H9 (cell line): ENCODE measurements at regions not wholly inside any gene's neighbourhood (a gene's known extent, or its start where the extent isn't known, plus 50 kb on each side); places are given as distances from the start of the nearest gene placed in this dataset.
"Not testable (repeated sequence)": the region's sequence is repeated elsewhere in the genome, so short reads cannot be mapped to it uniquely, and the experiment has no call there.

Source experiments
- DNase-seq: peaks from one replicate; pipeline ENCODE4 v3.0.0-alpha.2; 2017
- H2AFZ ChIP-seq: one replicate; pipeline ENCODE4 v1.6.1; 2013; ENCODE audit warnings: mild to moderate bottlenecking, low read length, control low read depth, moderate library complexity
- H2AK5ac ChIP-seq: 2 replicates; pipeline ENCODE4 v1.6.1; 2013; ENCODE audit warnings: low read length, control low read depth, mixed read lengths; ENCODE audit not compliant: insufficient read length
- H2BK120ac ChIP-seq: one replicate; pipeline ENCODE4 v1.6.1; 2013; ENCODE audit warnings: low read depth, mild to moderate bottlenecking, low read length, control low read depth, inconsistent platforms; ENCODE audit not compliant: poor library complexity, severe bottlenecking
- H2BK12ac ChIP-seq: 2 replicates; pipeline ENCODE4 v1.6.1; 2013; ENCODE audit warnings: low read length, control low read depth, mixed read lengths, low read depth; ENCODE audit not compliant: insufficient read length
- H2BK15ac ChIP-seq: 2 replicates; pipeline ENCODE4 v1.6.1; 2013; ENCODE audit warnings: low read depth, low read length, control low read depth
- H2BK20ac ChIP-seq: one replicate; pipeline ENCODE4 v1.6.1; 2013; ENCODE audit warnings: low read depth, mild to moderate bottlenecking, low read length, control low read depth, inconsistent platforms; ENCODE audit not compliant: poor library complexity, severe bottlenecking
- H2BK5ac ChIP-seq: 2 replicates; pipeline ENCODE4 v1.6.1; 2013; ENCODE audit warnings: low read length, control low read depth, mixed read lengths; ENCODE audit not compliant: insufficient read length
- H3K14ac ChIP-seq: 2 replicates; pipeline ENCODE4 v1.6.1; 2013; ENCODE audit warnings: low read length, control low read depth; ENCODE audit not compliant: insufficient read depth
- H3K18ac ChIP-seq: 2 replicates; pipeline ENCODE4 v1.6.1; 2013; ENCODE audit warnings: low read depth, mild to moderate bottlenecking, mixed read lengths, low read length, control low read depth; ENCODE audit not compliant: insufficient read length
- H3K23ac ChIP-seq: 2 replicates; pipeline ENCODE4 v1.6.1; 2013; ENCODE audit warnings: low read length, control low read depth, mixed read lengths, low read depth; ENCODE audit not compliant: insufficient read length
- H3K23me2 ChIP-seq: 2 replicates; pipeline ENCODE4 v1.6.1; 2013; ENCODE audit warnings: low read depth, mild to moderate bottlenecking, mixed read lengths, low read length, control low read depth; ENCODE audit not compliant: insufficient read length, poor library complexity, severe bottlenecking
- H3K27ac ChIP-seq: 2 replicates; pipeline ENCODE4 v1.5.1; 2013; ENCODE audit warnings: low read length, control low read depth, mixed read lengths, low read depth; ENCODE audit not compliant: insufficient read length
- H3K27me3 ChIP-seq: 2 replicates; pipeline ENCODE4 v1.6.1; 2013; ENCODE audit warnings: low read length, control low read depth, inconsistent platforms; ENCODE audit not compliant: insufficient read depth
- H3K4ac ChIP-seq: 2 replicates; pipeline ENCODE4 v1.6.1; 2013; ENCODE audit warnings: low read depth, mild to moderate bottlenecking, control low read depth, inconsistent platforms, low read length, moderate library complexity
- H3K4me1 ChIP-seq: 2 replicates; pipeline ENCODE4 v1.6.1; 2013; ENCODE audit warnings: low read length, control low read depth, inconsistent platforms; ENCODE audit not compliant: insufficient read depth
- H3K4me2 ChIP-seq: 2 replicates; pipeline ENCODE4 v1.6.1; 2013; ENCODE audit warnings: low read length, control low read depth, mixed read lengths; ENCODE audit not compliant: insufficient read length, insufficient read depth
- H3K56ac ChIP-seq: 2 replicates; pipeline ENCODE4 v1.6.1; 2013; ENCODE audit warnings: low read depth, mild to moderate bottlenecking, mixed read lengths, low read length, control low read depth; ENCODE audit not compliant: insufficient read length
- H3K79me1 ChIP-seq: 2 replicates; pipeline ENCODE4 v1.6.1; 2013; ENCODE audit warnings: low read depth, mild to moderate bottlenecking, moderate library complexity, low read length, control low read depth, inconsistent platforms; ENCODE audit not compliant: insufficient read depth, poor library complexity, severe bottlenecking
- H3K79me2 ChIP-seq: 2 replicates; pipeline ENCODE4 v1.6.1; 2013; ENCODE audit warnings: low read length, control low read depth, inconsistent platforms; ENCODE audit not compliant: insufficient read depth
- H3K9ac ChIP-seq: 2 replicates; pipeline ENCODE4 v1.6.1; 2013; ENCODE audit warnings: low read length, control low read depth, mixed read lengths; ENCODE audit not compliant: insufficient read length; ENCODE audit errors: extremely low read depth
- H3K9me3 ChIP-seq: one replicate; pipeline ENCODE4 v1.6.1; 2013; ENCODE audit warnings: low read depth, low read length, inconsistent platforms; ENCODE audit not compliant: control insufficient read depth
- H3T11ph ChIP-seq: one replicate; pipeline ENCODE4 v1.6.1; 2013; ENCODE audit warnings: mild to moderate bottlenecking, low read length, control low read depth, inconsistent platforms
- H4K20me1 ChIP-seq: one replicate; pipeline ENCODE4 v1.6.1; 2013; ENCODE audit not compliant: control insufficient read depth, insufficient read length, insufficient read depth
- H4K5ac ChIP-seq: 2 replicates; pipeline ENCODE4 v1.6.1; 2013; ENCODE audit warnings: low read depth, mild to moderate bottlenecking, mixed read lengths, low read length, control low read depth; ENCODE audit not compliant: insufficient read length
- H4K8ac ChIP-seq: replicated peaks from 2 replicates; pipeline ENCODE4 v1.6.1; 2013; ENCODE audit warnings: low read length, control low read depth, mixed read lengths, low read depth; ENCODE audit not compliant: insufficient read length
- H4K91ac ChIP-seq: 2 replicates; pipeline ENCODE4 v1.6.1; 2013; ENCODE audit warnings: low read depth, mild to moderate bottlenecking, moderate library complexity, mixed read lengths, low read length, control low read depth; ENCODE audit not compliant: insufficient read length
- H3K27ac Mint-ChIP-seq, 3 experiments: 2 replicates in 2 of 3; 3 replicates in 1 of 3; pipeline ENCODE4 v1.8.0; 2020 to 2021; ENCODE audit warnings: mixed read lengths in 3 of 3, mild to moderate bottlenecking in 1 of 3, moderate library complexity in 1 of 3
- H3K27me3 Mint-ChIP-seq: 2 replicates; pipeline ENCODE4 v1.8.0; 2021; ENCODE audit warnings: low read depth, mild to moderate bottlenecking, moderate library complexity, mixed read lengths
- H3K36me3 Mint-ChIP-seq, 3 experiments: 2 replicates in 2 of 3; 3 replicates in 1 of 3; pipeline ENCODE4 v1.8.0; 2020 to 2021; ENCODE audit warnings: low read depth in 3 of 3, mixed read lengths in 3 of 3; ENCODE audit not compliant: insufficient read depth in 1 of 3
- H3K4me1 Mint-ChIP-seq, 2 experiments: 2 replicates each; pipeline ENCODE4 v1.8.0; 2020; ENCODE audit warnings: mixed read lengths in 2 of 2
- H3K4me3 Mint-ChIP-seq, 2 experiments: 2 replicates in 1 of 2; 3 replicates in 1 of 2; pipeline ENCODE4 v1.8.0; 2020 to 2021; ENCODE audit warnings: mild to moderate bottlenecking in 2 of 2, mixed read lengths in 2 of 2, moderate library complexity in 1 of 2
- H3K9me3 Mint-ChIP-seq, 2 experiments: 2 replicates in 1 of 2; 3 replicates in 1 of 2; pipeline ENCODE4 v1.8.0; 2020; ENCODE audit warnings: mild to moderate bottlenecking in 2 of 2, mixed read lengths in 2 of 2, moderate library complexity in 1 of 2
- WGBS: extraction: QIAGEN DNeasy Blood & Tissue Kit; methylation state at CpG from one replicate; pipeline ENCODE4 v1.1.7; 2013; ENCODE audit warnings: missing lambda C conversion rate, low lambda C conversion rate, mixed read lengths; ENCODE audit not compliant: insufficient read length; ENCODE audit errors: extremely low coverage; 5-methylcytosine and 5-hydroxymethylcytosine counted together

DNA sequence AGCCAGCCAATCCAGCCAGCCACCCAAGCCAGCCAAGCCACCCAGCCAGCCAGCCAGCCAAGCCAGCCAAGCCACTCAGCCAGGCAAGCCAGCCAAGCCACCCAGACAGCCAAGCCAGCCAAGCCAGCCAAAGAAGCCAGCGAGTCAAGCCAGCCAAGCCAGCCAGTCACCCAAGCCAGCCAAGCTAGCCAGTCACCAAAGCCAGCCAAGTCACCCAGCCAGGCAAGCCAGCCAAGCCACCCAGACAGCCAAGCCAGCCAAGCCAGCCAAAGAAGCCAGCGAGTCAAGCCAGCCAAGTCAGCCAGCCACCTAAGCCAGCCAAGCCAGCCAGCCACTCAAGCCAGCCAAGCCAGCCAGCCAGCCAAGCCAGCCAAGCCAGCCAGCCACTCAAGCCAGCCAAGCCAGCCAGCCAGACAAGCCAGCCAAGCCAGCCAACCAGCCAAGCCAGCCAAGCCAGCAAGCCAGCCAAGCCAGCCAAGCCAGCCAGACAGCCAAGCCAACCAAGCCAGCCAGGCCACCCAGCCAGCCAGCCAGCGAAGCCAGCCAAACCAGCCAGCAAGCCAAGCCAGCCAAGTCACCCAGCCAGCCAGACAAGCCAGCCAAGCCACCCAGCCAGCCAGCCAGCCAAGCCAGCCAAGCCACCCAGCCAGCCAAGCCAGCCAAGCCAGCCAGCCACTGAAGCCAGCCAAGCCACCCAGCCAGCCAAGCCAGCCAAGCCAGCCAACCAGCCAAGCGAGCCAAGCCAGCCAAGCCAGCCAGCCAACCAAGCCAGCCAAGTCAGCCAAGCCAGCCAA, 198.8 kb downstream of the GOLGA6L6 start:
- not testable (repeated sequence) for H3K9me3 Mint-ChIP-seq, H3K27me3 ChIP-seq, H3K79me2 ChIP-seq, H4K91ac ChIP-seq, H3K4me3 Mint-ChIP-seq, H3K27ac Mint-ChIP-seq, H2BK5ac ChIP-seq, H3K4me2 ChIP-seq, H3K79me1 ChIP-seq, H4K5ac ChIP-seq, H3K14ac ChIP-seq, H3K56ac ChIP-seq, H3T11ph ChIP-seq, H2AK5ac ChIP-seq, H4K8ac ChIP-seq, H2BK120ac ChIP-seq, H3K9ac ChIP-seq, H3K4me1 ChIP-seq, H2BK12ac ChIP-seq, H2BK15ac ChIP-seq, H3K23ac ChIP-seq, H3K4ac ChIP-seq, H3K36me3 Mint-ChIP-seq, H3K27me3 Mint-ChIP-seq, H2BK20ac ChIP-seq, H3K27ac ChIP-seq, H2AFZ ChIP-seq, H3K4me1 Mint-ChIP-seq, H3K18ac ChIP-seq, H4K20me1 ChIP-seq
- WGBS: no CpG with 5 or more reads among the region's 4 CpGs
- peaks cover 17% of the 10 kb centered on the region for H3K23me2 ChIP-seq
- peaks cover 81% of the 10 kb centered on the region for H3K9me3 ChIP-seq
- DNase-seq: peak; percentile 25
